ENCODE measurements at regions not wholly inside any gene's neighbourhood (a gene's known extent, or its start where the extent isn't known, plus 50 kb on each side); places are given as distances from the start of the nearest gene placed in this dataset.

GRCh38 chr1:99365545-99365944, 101.3 kb downstream of the PLPPR4 start:
- H3K9ac ChIP-seq (ENCODE audit: low read depth in 1 of 2, low read length in 2 of 2) = no peak overlapping the region
- H3K9me3 ChIP-seq (ENCODE audit: control insufficient read depth in 4 of 4, low read length in 3 of 4) = no peaks in the 10 kb centered on the region
- H3K4me1 ChIP-seq (ENCODE audit: control insufficient read depth in 4 of 4, insufficient read depth in 4 of 4, low read length in 3 of 4) = no peaks in the 10 kb centered on the region
- H3K27ac ChIP-seq (ENCODE audit: low read depth in 1 of 2, low read length in 2 of 2) = no peak overlapping the region
- H3K36me3 ChIP-seq (ENCODE audit: control insufficient read depth in 4 of 4, insufficient read depth in 3 of 4, low read depth in 1 of 4, low read length in 3 of 4) = no peaks in the 10 kb centered on the region
- DNase-seq (ENCODE audit: low spot score) = no peak
- H3K4me3 ChIP-seq (ENCODE audit: low read depth in 1 of 3, low read length in 3 of 3) = no peak overlapping the region
- WGBS = 47% methylated on average over 1 of the region's 1 CpG
- H3K27me3 ChIP-seq (ENCODE audit: control insufficient read depth in 4 of 4, insufficient read depth in 4 of 4, low read length in 3 of 4) = no peaks in the 10 kb centered on the region
- TF ChIP-seq REST (IDR thresholded peaks at IDR 0.05) (no peak), NR2F2 (IDR thresholded peaks at IDR 0.05) (no peak), ATF3 (IDR thresholded peaks at IDR 0.05) (no peak), YY1 (IDR thresholded peaks at IDR 0.05) (no peak)

GRCh38 chr1:99369154-99369553, 104.9 kb downstream of the PLPPR4 start:
- Histone ChIP-seq H3K9me3 (ENCODE audit: control insufficient read depth in 4 of 4, low read length in 3 of 4) (no peaks in the 10 kb centered on the region), H3K27me3 (ENCODE audit: control insufficient read depth in 4 of 4, insufficient read depth in 4 of 4, low read length in 3 of 4) (no peaks in the 10 kb centered on the region), H3K4me3 (ENCODE audit: low read depth in 1 of 3, low read length in 3 of 3) (no peak overlapping the region), H3K27ac (ENCODE audit: low read depth in 1 of 2, low read length in 2 of 2) (no peak overlapping the region), H3K4me1 (ENCODE audit: control insufficient read depth in 4 of 4, insufficient read depth in 4 of 4, low read length in 3 of 4) (peaks cover 0 to 4% (median 0%) of the 10 kb centered on the region in 4 donors), H3K36me3 (ENCODE audit: control insufficient read depth in 4 of 4, insufficient read depth in 3 of 4, low read depth in 1 of 4, low read length in 3 of 4) (no peaks in the 10 kb centered on the region), H3K9ac (ENCODE audit: low read depth in 1 of 2, low read length in 2 of 2) (no peak overlapping the region)
- WGBS = 26% methylated on average over 2 of the region's 2 CpGs
- TF ChIP-seq MAX (IDR thresholded peaks at IDR 0.05) (no peak), FOXA1 (IDR thresholded peaks at IDR 0.05) (no peak), RXRA (IDR thresholded peaks at IDR 0.05) (no peak), EGR1 (IDR thresholded peaks at IDR 0.05; ENCODE audit: low read depth in 2 of 2) (no peak), HNF4G (IDR thresholded peaks at IDR 0.05) (no peak), TAF1 (conservative IDR thresholded peaks at IDR 0.05) (no peak), FOXA2 (IDR thresholded peaks at IDR 0.05) (no peak), YY1 (IDR thresholded peaks at IDR 0.05) (no peak), NR2F2 (IDR thresholded peaks at IDR 0.05) (no peak), SP1 (IDR thresholded peaks at IDR 0.05) (no peak), GABPA (IDR thresholded peaks at IDR 0.05 in 1 of 2, conservative IDR thresholded peaks at IDR 0.05 in 1 of 2) (no peak), RAD21 (IDR thresholded peaks at IDR 0.05) (no peak)
- no peak for DNase-seq (ENCODE audit: low spot score)

GRCh38 chr1:99370476-99370875, 106.2 kb downstream of the PLPPR4 start:
- Histone ChIP-seq H3K4me1 (ENCODE audit: control insufficient read depth in 4 of 4, insufficient read depth in 4 of 4, low read length in 3 of 4) (peaks cover 0 to 4% (median 0%) of the 10 kb centered on the region in 4 donors), H3K36me3 (ENCODE audit: control insufficient read depth in 4 of 4, insufficient read depth in 3 of 4, low read depth in 1 of 4, low read length in 3 of 4) (no peaks in the 10 kb centered on the region), H3K4me3 (ENCODE audit: low read depth in 1 of 3, low read length in 3 of 3) (no peak overlapping the region), H3K27ac (ENCODE audit: low read depth in 1 of 2, low read length in 2 of 2) (no peak overlapping the region), H3K9me3 (ENCODE audit: control insufficient read depth in 4 of 4, low read length in 3 of 4) (no peaks in the 10 kb centered on the region), H3K27me3 (ENCODE audit: control insufficient read depth in 4 of 4, insufficient read depth in 4 of 4, low read length in 3 of 4) (no peaks in the 10 kb centered on the region), H3K9ac (ENCODE audit: low read depth in 1 of 2, low read length in 2 of 2) (no peak overlapping the region)
- WGBS = 92% methylated on average over 1 of the region's 1 CpG
- TF ChIP-seq HNF4G (IDR thresholded peaks at IDR 0.05) (no peak), SP1 (IDR thresholded peaks at IDR 0.05) (no peak), GABPA (IDR thresholded peaks at IDR 0.05 in 1 of 2, conservative IDR thresholded peaks at IDR 0.05 in 1 of 2) (no peak), JUND (IDR thresholded peaks at IDR 0.05) (no peak), FOXA1 (IDR thresholded peaks at IDR 0.05) (no peak), ATF3 (IDR thresholded peaks at IDR 0.05) (no peak), EGR1 (IDR thresholded peaks at IDR 0.05; ENCODE audit: low read depth in 2 of 2) (no peak), NR2F2 (IDR thresholded peaks at IDR 0.05) (no peak), RXRA (IDR thresholded peaks at IDR 0.05) (no peak), HNF4A (conservative IDR thresholded peaks at IDR 0.05) (no peak), ZBTB33 (IDR thresholded peaks at IDR 0.05) (no peak), MAX (IDR thresholded peaks at IDR 0.05) (no peak), REST (IDR thresholded peaks at IDR 0.05) (no peak), RAD21 (IDR thresholded peaks at IDR 0.05) (no peak)
- no peak for DNase-seq (ENCODE audit: low spot score)
